Endothelial cell of hepatic sinusoid (primary cell): ENCODE measurements at regions not wholly inside any gene's neighbourhood (a gene's known extent, or its start where the extent isn't known, plus 50 kb on each side); places are given as distances from the start of the nearest gene placed in this dataset.
"Not testable (repeated sequence)": the region's sequence is repeated elsewhere in the genome, so short reads cannot be mapped to it uniquely, and the experiment has no call there.

Experiments
- in situ Hi-C: cut with HindIII; loops from 2 replicates; pipeline ENCODE4 v1.10.0; 2017; ENCODE audit warnings: low sequenced_read_pairs

GRCh38 chr9:124163760-124164255 lies 93.9 kb upstream of the NEK6 start:
- in situ Hi-C loops = no loop called here

GRCh38 chr9:124164811-124165210 lies 92.9 kb upstream of the NEK6 start:
- in situ Hi-C loops = no loop called here

GRCh38 chr9:124174433-124174832 lies 83.3 kb upstream of the NEK6 start:
- in situ Hi-C loops = no loop called here

GRCh38 chr9:124177522-124177921 lies 80.2 kb upstream of the NEK6 start:
- in situ Hi-C loops = not testable (repeated sequence)

- in situ Hi-C loops = no loop called here
Measured at GRCh38 chr9:124179196-124180071, 78.3 kb upstream of the NEK6 start.

GRCh38 chr9:124180557-124180956 lies 77.2 kb upstream of the NEK6 start:
- in situ Hi-C loops = no loop called here

GRCh38 chr9:124182741-124183140 lies 75.0 kb upstream of the NEK6 start:
- in situ Hi-C loops = no loop called here

GRCh38 chr9:124183772-124184171 lies 74.0 kb upstream of the NEK6 start:
- in situ Hi-C loops = no loop called here

GRCh38 chr9:124185413-124185812 lies 72.3 kb upstream of the NEK6 start:
- in situ Hi-C loops = loop anchor here (5.0 kb wide), 1 partner anchor 37 kb away; no protein-coding TSS in a partner anchor

- in situ Hi-C loops = loop anchor here (5.0 kb wide), 1 partner anchor 35 kb away; no protein-coding TSS in a partner anchor
Measured at GRCh38 chr9:124187311-124187710, 70.4 kb upstream of the NEK6 start.

GRCh38 chr9:124188331-124189110 lies 69.2 kb upstream of the NEK6 start:
- in situ Hi-C loops = loop anchor here (5.0 kb wide), 1 partner anchor 34 kb away; no protein-coding TSS in a partner anchor

GRCh38 chr9:124190761-124191160 lies 67.0 kb upstream of the NEK6 start:
- in situ Hi-C loops = no loop called here

- in situ Hi-C loops = no loop called here
Measured at GRCh38 chr9:124191691-124192395, 65.9 kb upstream of the NEK6 start.

GRCh38 chr9:124196814-124197176 lies 61.0 kb upstream of the NEK6 start:
- in situ Hi-C loops = no loop called here

- in situ Hi-C loops = no loop called here
Measured at GRCh38 chr9:124197177-124198095, 60.3 kb upstream of the NEK6 start.

GRCh38 chr9:124198331-124198730 lies 59.4 kb upstream of the NEK6 start:
- in situ Hi-C loops = no loop called here

- in situ Hi-C loops = no loop called here
Measured at GRCh38 chr9:124198948-124199347, 58.8 kb upstream of the NEK6 start.

GRCh38 chr9:124199474-124199873 lies 58.3 kb upstream of the NEK6 start:
- in situ Hi-C loops = no loop called here

- in situ Hi-C loops = no loop called here
Measured at GRCh38 chr9:124202447-124202971, 55.2 kb upstream of the NEK6 start.
